Mammary epithelial cell (primary cell): ENCODE measurements at regions not wholly inside any gene's neighbourhood (a gene's known extent, or its start where the extent isn't known, plus 50 kb on each side); places are given as distances from the start of the nearest gene placed in this dataset.

Experiments used
- CTCF ChIP-seq, 2 donors: IDR thresholded peaks in 1 of 2; conservative IDR thresholded peaks in 1 of 2; 2 replicates each; pipeline ENCODE4 v1.5.1; 2011 to 2012; ENCODE audit warnings: inconsistent platforms in 2 of 2, low read length in 2 of 2, mild to moderate bottlenecking in 2 of 2, control low read depth in 1 of 2, low read depth in 1 of 2; ENCODE audit not compliant: insufficient read depth in 1 of 2; ENCODE audit errors: extremely low read depth in 1 of 2
- EZH2 ChIP-seq: IDR thresholded peaks from 2 replicates; pipeline ENCODE4 v1.6.1; 2012; ENCODE audit warnings: low read length, inconsistent platforms, borderline replicate concordance

- TF ChIP-seq CTCF (conservative IDR thresholded peaks at IDR 0.05 in 1 of 2, IDR thresholded peaks at IDR 0.05 in 1 of 2; ENCODE audit: extremely low read depth in 1 of 2, insufficient read depth in 1 of 2, low read depth in 1 of 2, low read length in 2 of 2) (no peak), EZH2 (no peak)
These were observed 204.5 kb upstream of the SLCO3A1 start for GRCh38 chr15:91649016-91649415.
